Right cardiac atrium (tissue), 5 donors: ENCODE measurements at regions not wholly inside any gene's neighbourhood (a gene's known extent, or its start where the extent isn't known, plus 50 kb on each side); places are given as distances from the start of the nearest gene placed in this dataset.
A peak's percentile ranks its signal among the peaks of the same experiment; 100 is the strongest.

ENCODE experiments used
- ATAC-seq, 2 donors: fragments of 200-7000 bp; cut with Tn5 transposase; one replicate each; pipeline versions ENCODE4 v1.8.0 to v1.9.1; 2020; ENCODE audit warnings: moderate library complexity in 2 of 2, mild to moderate bottlenecking in 1 of 2
- DNase-seq, 3 donors: peaks; one replicate each; pipeline ENCODE4 v3.0.0-alpha.2; 2020
- H3K27ac ChIP-seq: one replicate; pipeline ENCODE4 v1.5.1; 2013; ENCODE audit warnings: mild to moderate bottlenecking, low read length, control low read depth, moderate library complexity
- H3K27me3 ChIP-seq: one replicate; pipeline ENCODE4 v1.6.1; 2013; ENCODE audit not compliant: control insufficient read depth, insufficient read depth
- H3K4me1 ChIP-seq: one replicate; pipeline ENCODE4 v1.6.1; 2013; ENCODE audit warnings: low read length; ENCODE audit not compliant: control insufficient read depth, insufficient read depth
- H3K4me3 ChIP-seq: one replicate; pipeline ENCODE4 v1.5.1; 2013; ENCODE audit warnings: low read length, control low read depth
- H3K9me3 ChIP-seq: one replicate; pipeline ENCODE4 v1.6.1; 2013; ENCODE audit warnings: low read length; ENCODE audit not compliant: control insufficient read depth
- WGBS: extraction: QIAGEN DNeasy Blood & Tissue Kit; methylation state at CpG from one replicate; pipeline ENCODE4 v1.1.7; 2013; 5-methylcytosine and 5-hydroxymethylcytosine counted together
- intact Hi-C, 4 donors: fragments of 100-400 bp; cut with DNase I; formaldehyde crosslinking; loops; one replicate each; pipeline versions ENCODE4 v1.11.0 to v1.14.0; 2022 to 2023
- donor health status: healthy with polysubstance abuse.
- donor health status: DM: no; HTN: yes; CAD: no.
- donor health status: DM: no; HTN: no; CAD: no.
- donor health status: DM: no; HTN: yes; CAD: no; lungs with severe emphysema.
- donor health status: DM: yes; HTN: yes; CAD: no.

- intact Hi-C loops = no loop called here
- no peaks in the 10 kb centered on the region for H3K4me1 ChIP-seq
- no peaks in the 10 kb centered on the region for H3K27me3 ChIP-seq
- DNase-seq (no peak), ATAC-seq (no peak)
- 89% methylated on average over 3 of the region's 3 CpGs for WGBS
- H3K4me3 ChIP-seq = no peak overlapping the region
- no peaks in the 10 kb centered on the region for H3K9me3 ChIP-seq
- no peak overlapping the region for H3K27ac ChIP-seq
Measured at GRCh38 chr2:129085386-129085785, 766.7 kb upstream of the HS6ST1 start.

GRCh38 chr2:129087133-129087813, 768.6 kb upstream of the HS6ST1 start:
- 53% methylated on average over 2 of the region's 2 CpGs for WGBS
- peak; percentile 71 to 86 for ATAC-seq
- intact Hi-C loops = no loop called here
- peak in 2 of 3 donors; percentile 40 to 60 for DNase-seq
- Histone ChIP-seq H3K27me3 (no peaks in the 10 kb centered on the region), H3K4me3 (no peak overlapping the region), H3K27ac (no peak overlapping the region), H3K9me3 (no peaks in the 10 kb centered on the region), H3K4me1 (no peaks in the 10 kb centered on the region)

- H3K4me1 ChIP-seq = no peaks in the 10 kb centered on the region
- no peaks in the 10 kb centered on the region for H3K27me3 ChIP-seq
- no peak for DNase-seq
- no peak for ATAC-seq
- no peak overlapping the region for H3K4me3 ChIP-seq
- no peak overlapping the region for H3K27ac ChIP-seq
- no peaks in the 10 kb centered on the region for H3K9me3 ChIP-seq
- WGBS = 94% methylated on average over 3 of the region's 3 CpGs
- intact Hi-C loops = no loop called here
Measured at GRCh38 chr2:129091620-129092019, 773.0 kb upstream of the HS6ST1 start.

GRCh38 chr2:129092956-129093355, 774.3 kb upstream of the HS6ST1 start:
- DNase-seq (no peak), ATAC-seq (no peak)
- H3K27me3 ChIP-seq = no peaks in the 10 kb centered on the region
- H3K9me3 ChIP-seq = no peaks in the 10 kb centered on the region
- H3K4me3 ChIP-seq = no peak overlapping the region
- intact Hi-C loops = no loop called here
- H3K4me1 ChIP-seq = no peaks in the 10 kb centered on the region
- H3K27ac ChIP-seq = no peak overlapping the region
- 89% methylated on average over 5 of the region's 5 CpGs for WGBS

- DNase-seq (no peak), ATAC-seq (peak in 1 of 2 donors; percentile 24)
- Histone ChIP-seq H3K4me1 (no peaks in the 10 kb centered on the region), H3K27ac (no peak overlapping the region), H3K9me3 (no peaks in the 10 kb centered on the region), H3K27me3 (no peaks in the 10 kb centered on the region), H3K4me3 (no peak overlapping the region)
- 69% methylated on average over 2 of the region's 2 CpGs for WGBS
- intact Hi-C loops = no loop called here
Measured at GRCh38 chr2:129101186-129101585, 782.5 kb upstream of the HS6ST1 start.

- Histone ChIP-seq H3K4me1 (no peaks in the 10 kb centered on the region), H3K27me3 (no peaks in the 10 kb centered on the region), H3K9me3 (no peaks in the 10 kb centered on the region), H3K4me3 (no peak overlapping the region), H3K27ac (no peak overlapping the region)
- DNase-seq (no peak), ATAC-seq (no peak)
- intact Hi-C loops = no loop called here
- 86% methylated on average over 13 of the region's 13 CpGs for whole genome bisulfite sequencing
Measured at GRCh38 chr2:129103936-129104878, 785.5 kb upstream of the HS6ST1 start.

- Histone ChIP-seq H3K4me1 (no peaks in the 10 kb centered on the region), H3K27ac (no peak overlapping the region), H3K9me3 (no peaks in the 10 kb centered on the region), H3K4me3 (no peak overlapping the region), H3K27me3 (no peaks in the 10 kb centered on the region)
- intact Hi-C loops = no loop called here
- DNase-seq (no peak), ATAC-seq (no peak)
- WGBS = 87% methylated on average over 6 of the region's 6 CpGs
Measured at GRCh38 chr2:129112181-129112580, 793.5 kb upstream of the HS6ST1 start.

- DNase-seq (no peak), ATAC-seq (no peak)
- H3K27me3 ChIP-seq = no peaks in the 10 kb centered on the region
- H3K27ac ChIP-seq = no peak overlapping the region
- H3K4me3 ChIP-seq = no peak overlapping the region
- intact Hi-C loops = no loop called here
- no peaks in the 10 kb centered on the region for H3K9me3 ChIP-seq
- H3K4me1 ChIP-seq = no peaks in the 10 kb centered on the region
- 95% methylated on average over 6 of the region's 6 CpGs for WGBS
Measured at GRCh38 chr2:129113776-129114175, 795.1 kb upstream of the HS6ST1 start.

GRCh38 chr2:129117434-129117833, 798.8 kb upstream of the HS6ST1 start:
- no peaks in the 10 kb centered on the region for H3K27me3 ChIP-seq
- intact Hi-C loops = no loop called here
- no peaks in the 10 kb centered on the region for H3K4me1 ChIP-seq
- ATAC-seq (peak in 1 of 2 donors; percentile 54), DNase-seq (peak in 1 of 3 donors; percentile 38)
- no peaks in the 10 kb centered on the region for H3K9me3 ChIP-seq
- WGBS = 51% methylated on average over 2 of the region's 2 CpGs
- H3K4me3 ChIP-seq = no peak overlapping the region
- no peak overlapping the region for H3K27ac ChIP-seq

- ATAC-seq (no peak), DNase-seq (no peak)
- H3K9me3 ChIP-seq = no peaks in the 10 kb centered on the region
- no peaks in the 10 kb centered on the region for H3K4me1 ChIP-seq
- intact Hi-C loops = no loop called here
- H3K4me3 ChIP-seq = no peak overlapping the region
- no peak overlapping the region for H3K27ac ChIP-seq
- no peaks in the 10 kb centered on the region for H3K27me3 ChIP-seq
Measured at GRCh38 chr2:129118296-129118695, 799.6 kb upstream of the HS6ST1 start.

GRCh38 chr2:129129087-129129486, 810.4 kb upstream of the HS6ST1 start:
- DNase-seq = no peak
- Histone ChIP-seq H3K9me3 (no peaks in the 10 kb centered on the region), H3K4me3 (no peak overlapping the region), H3K4me1 (no peaks in the 10 kb centered on the region), H3K27me3 (no peaks in the 10 kb centered on the region), H3K27ac (no peak overlapping the region)
- ATAC-seq = no peak
- 59% methylated on average over 4 of the region's 4 CpGs for WGBS
- intact Hi-C loops = no loop called here
